ENCODE measurements at regions not wholly inside any gene's neighbourhood (a gene's known extent, or its start where the extent isn't known, plus 50 kb on each side); places are given as distances from the start of the nearest gene placed in this dataset.
A peak's percentile ranks its signal among the peaks of the same experiment; 100 is the strongest.
"Not testable (repeated sequence)": the region's sequence is repeated elsewhere in the genome, so short reads cannot be mapped to it uniquely, and the experiment has no call there.

- no peak overlapping the region for H3K27ac ChIP-seq
- no peak for DNase-seq
Observed at GRCh38 chr2:64250751-64251423, 106.7 kb upstream of the PELI1 start.

GRCh38 chr2:64251497-64252250, 107.5 kb upstream of the PELI1 start:
- intact Hi-C loops (cut with DNase I; ENCODE audit: low total_unique reads), result no loop called here

More at GRCh38 chr2:64250751-64251423, 106.7 kb upstream of the PELI1 start:
- H3K4me3 ChIP-seq, result no peak overlapping the region
- H3K27me3 ChIP-seq, result no peaks in the 10 kb centered on the region
- no peak for TF ChIP-seq CTCF (IDR thresholded peaks at IDR 0.05)
- intact Hi-C loops (cut with DNase I; ENCODE audit: low total_unique reads), result no loop called here
- H3K9me3 ChIP-seq, result no peaks in the 10 kb centered on the region
- H3K4me1 ChIP-seq, result peaks cover 0 to 12% (median 5%) of the 10 kb centered on the region in 4 donors
- no peaks in the 10 kb centered on the region for H3K36me3 ChIP-seq

GRCh38 chr2:64252251-64252978, 108.2 kb upstream of the PELI1 start:
- H3K4me3 ChIP-seq; H3K36me3 ChIP-seq; H3K9me3 ChIP-seq; H3K4me1 ChIP-seq; H3K27me3 ChIP-seq; DNase-seq; intact Hi-C loops (cut with DNase I; ENCODE audit: low total_unique reads); H3K27ac ChIP-seq: not testable (repeated sequence)

More at GRCh38 chr2:64251497-64252250, 107.5 kb upstream of the PELI1 start:
- H3K27me3 ChIP-seq, result no peaks in the 10 kb centered on the region
- no peak overlapping the region for H3K27ac ChIP-seq
- H3K36me3 ChIP-seq, result no peaks in the 10 kb centered on the region
- no peaks in the 10 kb centered on the region for H3K9me3 ChIP-seq
- no peak for TF ChIP-seq CTCF (IDR thresholded peaks at IDR 0.05)
- peaks cover 0 to 10% (median 4%) of the 10 kb centered on the region in 4 donors for H3K4me1 ChIP-seq
- H3K4me3 ChIP-seq, result no peak overlapping the region
- DNase-seq, result no peak

GRCh38 chr2:64253421-64253820, 109.2 kb upstream of the PELI1 start:
- H3K4me1 ChIP-seq; H3K36me3 ChIP-seq; H3K27ac ChIP-seq; DNase-seq; H3K9me3 ChIP-seq; H3K4me3 ChIP-seq; intact Hi-C loops (cut with DNase I; ENCODE audit: low total_unique reads); H3K27me3 ChIP-seq: not testable (repeated sequence)

- H3K36me3 ChIP-seq, result no peaks in the 10 kb centered on the region
- TF ChIP-seq CTCF (IDR thresholded peaks at IDR 0.05), result no peak
- intact Hi-C loops (cut with DNase I; ENCODE audit: low total_unique reads), result no loop called here
- H3K9me3 ChIP-seq, result no peaks in the 10 kb centered on the region
- H3K27ac ChIP-seq, result no peak overlapping the region
- no peaks in the 10 kb centered on the region for H3K27me3 ChIP-seq
- peaks cover 0 to 5% (median 2%) of the 10 kb centered on the region in 4 donors for H3K4me1 ChIP-seq
- no peak for DNase-seq
- H3K4me3 ChIP-seq, result no peak overlapping the region
Observed at GRCh38 chr2:64258566-64258965, 114.3 kb upstream of the PELI1 start.

GRCh38 chr2:64259312-64259711, 115.1 kb upstream of the PELI1 start:
- TF ChIP-seq CTCF (IDR thresholded peaks at IDR 0.05), result no peak
- intact Hi-C loops (cut with DNase I; ENCODE audit: low total_unique reads), result no loop called here
- Histone ChIP-seq H3K4me3 (no peak overlapping the region), H3K4me1 (peaks cover 0 to 5% (median 2%) of the 10 kb centered on the region in 4 donors), H3K9me3 (no peaks in the 10 kb centered on the region), H3K27me3 (no peaks in the 10 kb centered on the region), H3K36me3 (no peaks in the 10 kb centered on the region), H3K27ac (no peak overlapping the region)
- DNase-seq, result peak in 1 of 2 donors; percentile 45
